Breast epithelium (tissue), 4 donors: ENCODE measurements at regions not wholly inside any gene's neighbourhood (a gene's known extent, or its start where the extent isn't known, plus 50 kb on each side); places are given as distances from the start of the nearest gene placed in this dataset.
A peak's percentile ranks its signal among the peaks of the same experiment; 100 is the strongest.

Experiments used
- DNase-seq, 2 donors: peaks; one replicate each; pipeline ENCODE4 v3.0.0-alpha.2; 2019; ENCODE audit warnings: low spot score in 2 of 2
- H3K27ac ChIP-seq, 2 donors: fragments of 200-600 bp; sonication (generic) in 1 of 2; one replicate each; pipeline ENCODE4 v1.5.1; 2016 to 2019; ENCODE audit warnings: mild to moderate bottlenecking in 1 of 2
- H3K27me3 ChIP-seq, 2 donors: fragments of 200-600 bp; sonication (generic) in 1 of 2; one replicate each; pipeline versions ENCODE4 v1.5.1 to v1.6.0; 2017 to 2019; ENCODE audit warnings: control low read depth in 1 of 2, mild to moderate bottlenecking in 1 of 2
- H3K36me3 ChIP-seq: fragments of 200-600 bp; one replicate; pipeline ENCODE4 v1.5.1; 2019
- H3K4me1 ChIP-seq, 2 donors: fragments of 200-600 bp; sonication (generic); one replicate each; pipeline ENCODE4 v1.5.1; 2016 to 2019; ENCODE audit warnings: control low read depth in 1 of 2
- H3K4me3 ChIP-seq, 3 donors: fragments of 200-600 bp; sonication (generic); 1 replicate in 2 of 3; 2 replicates in 1 of 3; pipeline ENCODE4 v1.5.1; 2016 to 2019; ENCODE audit warnings: mild to moderate bottlenecking in 3 of 3, moderate library complexity in 2 of 3
- H3K9me3 ChIP-seq, 2 donors: fragments of 200-600 bp; sonication (generic) in 1 of 2; one replicate each; pipeline ENCODE4 v1.5.1; 2016 to 2019; ENCODE audit warnings: control low read depth in 1 of 2
- POLR2A ChIP-seq: fragments of 450-650 bp; IDR thresholded peaks from one replicate; pipeline ENCODE4 v1.6.1; 2016; ENCODE audit warnings: antibody characterized with exemption, mild to moderate bottlenecking, moderate library complexity
- POLR2AphosphoS5 ChIP-seq, 3 donors: sonication (generic); formaldehyde crosslinking; IDR thresholded peaks; one replicate each; pipeline ENCODE4 v1.6.1; 2017; ENCODE audit warnings: antibody characterized with exemption in 3 of 3
- intact Hi-C: fragments of 100-400 bp; cut with DNase I; formaldehyde crosslinking; loops from one replicate; pipeline ENCODE4 v1.15.1; 2023; ENCODE audit warnings: low total_unique reads
- TF ChIP-seq, protein P1 (sequence below), 3 donors: fragments of 450-650 bp; IDR thresholded peaks; one replicate each; pipeline ENCODE4 v1.5.1; 2016 to 2017; ENCODE audit warnings: antibody characterized with exemption in 3 of 3, mild to moderate bottlenecking in 3 of 3, moderate library complexity in 3 of 3

DNA sequence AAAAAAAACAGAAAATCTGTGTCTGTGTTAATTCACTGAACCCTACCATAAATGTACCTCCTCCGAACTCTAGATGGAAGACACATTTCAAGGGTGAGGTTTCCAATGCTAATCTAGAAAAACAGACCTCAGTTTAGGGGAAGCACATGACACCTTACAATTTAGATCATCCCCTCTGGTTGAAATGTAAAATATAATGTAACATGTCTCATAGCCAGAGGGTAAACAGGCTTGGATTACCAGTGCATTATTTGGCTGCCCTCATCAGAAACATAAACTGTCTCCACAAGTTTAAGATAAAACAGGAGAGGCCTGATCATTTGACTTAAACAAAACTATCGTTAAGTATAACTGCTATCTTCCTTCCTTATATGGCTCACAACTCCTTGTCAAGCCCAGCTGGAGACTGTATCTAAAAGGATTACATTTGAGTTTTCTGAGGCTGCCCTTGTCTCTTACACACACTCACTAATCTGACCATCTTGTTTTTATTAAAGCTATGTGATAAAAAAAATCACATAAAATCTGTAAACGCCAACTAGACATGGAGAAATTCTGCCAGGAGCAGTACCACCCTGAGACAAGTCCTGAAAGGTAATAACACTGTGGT lies 105.7 kb downstream of the LURAP1L start:
- no peaks in the 10 kb centered on the region for H3K4me1 ChIP-seq
- intact Hi-C loops: no loop called here
- no peaks in the 10 kb centered on the region for H3K36me3 ChIP-seq
- no peaks in the 10 kb centered on the region for H3K27me3 ChIP-seq
- no peak for DNase-seq
- H3K9me3 ChIP-seq: no peaks in the 10 kb centered on the region
- no peak overlapping the region for H3K4me3 ChIP-seq
- H3K27ac ChIP-seq: no peak overlapping the region
- TF ChIP-seq, protein P1, sequence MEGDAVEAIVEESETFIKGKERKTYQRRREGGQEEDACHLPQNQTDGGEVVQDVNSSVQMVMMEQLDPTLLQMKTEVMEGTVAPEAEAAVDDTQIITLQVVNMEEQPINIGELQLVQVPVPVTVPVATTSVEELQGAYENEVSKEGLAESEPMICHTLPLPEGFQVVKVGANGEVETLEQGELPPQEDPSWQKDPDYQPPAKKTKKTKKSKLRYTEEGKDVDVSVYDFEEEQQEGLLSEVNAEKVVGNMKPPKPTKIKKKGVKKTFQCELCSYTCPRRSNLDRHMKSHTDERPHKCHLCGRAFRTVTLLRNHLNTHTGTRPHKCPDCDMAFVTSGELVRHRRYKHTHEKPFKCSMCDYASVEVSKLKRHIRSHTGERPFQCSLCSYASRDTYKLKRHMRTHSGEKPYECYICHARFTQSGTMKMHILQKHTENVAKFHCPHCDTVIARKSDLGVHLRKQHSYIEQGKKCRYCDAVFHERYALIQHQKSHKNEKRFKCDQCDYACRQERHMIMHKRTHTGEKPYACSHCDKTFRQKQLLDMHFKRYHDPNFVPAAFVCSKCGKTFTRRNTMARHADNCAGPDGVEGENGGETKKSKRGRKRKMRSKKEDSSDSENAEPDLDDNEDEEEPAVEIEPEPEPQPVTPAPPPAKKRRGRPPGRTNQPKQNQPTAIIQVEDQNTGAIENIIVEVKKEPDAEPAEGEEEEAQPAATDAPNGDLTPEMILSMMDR (IDR thresholded peaks at IDR 0.05): no peak
- TF ChIP-seq POLR2A (no peak), POLR2AphosphoS5 (IDR thresholded peaks at IDR 0.05) (no peak)

DNA sequence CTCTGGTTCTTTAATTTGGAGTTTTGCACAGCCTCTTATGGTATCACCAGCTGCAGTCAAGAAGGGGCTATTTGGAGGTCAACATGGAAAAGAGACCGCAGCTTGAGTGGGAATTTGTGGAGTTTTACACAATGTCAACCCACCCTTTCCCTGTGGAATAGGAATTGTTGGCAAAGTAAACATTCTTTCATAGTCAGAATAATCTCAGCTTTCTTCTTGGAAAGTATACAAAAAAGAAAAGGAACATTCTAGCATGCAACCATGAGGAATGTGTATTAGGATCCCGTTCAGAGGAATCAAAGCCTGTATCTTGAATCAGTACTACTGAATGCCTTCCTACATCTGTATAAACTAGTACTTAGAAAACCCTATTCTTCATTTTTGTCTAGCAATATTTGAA lies 107.6 kb downstream of the LURAP1L start:
- H3K27ac ChIP-seq: peak overlapping the region in 1 of 2 donors; percentile 39
- no peaks in the 10 kb centered on the region for H3K9me3 ChIP-seq
- TF ChIP-seq, protein P1 (IDR thresholded peaks at IDR 0.05): no peak
- peak in 1 of 3 donors; percentile 27 for TF ChIP-seq POLR2AphosphoS5 (IDR thresholded peaks at IDR 0.05)
- no peaks in the 10 kb centered on the region for H3K27me3 ChIP-seq
- H3K36me3 ChIP-seq: no peaks in the 10 kb centered on the region
- no peak for DNase-seq
- intact Hi-C loops: no loop called here
- no peaks in the 10 kb centered on the region for H3K4me1 ChIP-seq
- H3K4me3 ChIP-seq: no peak overlapping the region

DNA sequence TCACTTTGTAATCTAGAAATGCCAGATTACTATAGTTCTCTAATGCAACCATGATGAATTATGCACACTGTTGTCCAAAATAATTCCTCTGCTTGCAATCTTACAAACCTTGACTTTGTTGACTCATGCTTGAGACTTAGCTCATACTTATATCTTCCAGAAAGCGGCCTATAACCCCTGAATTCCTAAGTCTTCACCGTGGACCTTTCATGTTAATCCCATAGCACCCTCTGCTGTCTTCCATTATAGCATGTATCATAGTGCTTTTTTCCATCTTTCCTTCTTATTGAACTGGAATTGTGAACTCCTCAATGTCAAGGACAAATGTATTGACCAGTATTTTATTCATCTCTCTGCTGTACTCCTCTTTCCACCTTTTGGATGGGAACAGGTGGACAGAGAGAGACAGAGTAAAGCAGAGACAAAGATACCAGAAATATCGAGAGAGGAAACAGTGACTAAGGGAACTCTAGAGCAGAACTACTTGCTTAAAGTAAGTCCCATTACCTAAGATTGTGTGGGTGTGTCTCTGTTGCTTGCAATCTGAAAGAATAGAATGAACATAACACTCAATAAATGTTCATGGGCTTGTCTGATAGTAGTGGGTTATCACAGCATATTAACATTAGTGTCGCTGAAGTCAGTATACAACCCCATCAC lies 110.0 kb downstream of the LURAP1L start:
- Histone ChIP-seq H3K27me3 (no peaks in the 10 kb centered on the region), H3K4me3 (no peak overlapping the region), H3K9me3 (no peaks in the 10 kb centered on the region), H3K27ac (no peak overlapping the region), H3K36me3 (no peaks in the 10 kb centered on the region), H3K4me1 (no peaks in the 10 kb centered on the region)
- TF ChIP-seq POLR2AphosphoS5 (IDR thresholded peaks at IDR 0.05) (no peak), POLR2A (no peak)
- TF ChIP-seq, protein P1 (IDR thresholded peaks at IDR 0.05): peak in 2 of 3 donors; percentile 24 to 36
- intact Hi-C loops: no loop called here
- DNase-seq: no peak

DNA sequence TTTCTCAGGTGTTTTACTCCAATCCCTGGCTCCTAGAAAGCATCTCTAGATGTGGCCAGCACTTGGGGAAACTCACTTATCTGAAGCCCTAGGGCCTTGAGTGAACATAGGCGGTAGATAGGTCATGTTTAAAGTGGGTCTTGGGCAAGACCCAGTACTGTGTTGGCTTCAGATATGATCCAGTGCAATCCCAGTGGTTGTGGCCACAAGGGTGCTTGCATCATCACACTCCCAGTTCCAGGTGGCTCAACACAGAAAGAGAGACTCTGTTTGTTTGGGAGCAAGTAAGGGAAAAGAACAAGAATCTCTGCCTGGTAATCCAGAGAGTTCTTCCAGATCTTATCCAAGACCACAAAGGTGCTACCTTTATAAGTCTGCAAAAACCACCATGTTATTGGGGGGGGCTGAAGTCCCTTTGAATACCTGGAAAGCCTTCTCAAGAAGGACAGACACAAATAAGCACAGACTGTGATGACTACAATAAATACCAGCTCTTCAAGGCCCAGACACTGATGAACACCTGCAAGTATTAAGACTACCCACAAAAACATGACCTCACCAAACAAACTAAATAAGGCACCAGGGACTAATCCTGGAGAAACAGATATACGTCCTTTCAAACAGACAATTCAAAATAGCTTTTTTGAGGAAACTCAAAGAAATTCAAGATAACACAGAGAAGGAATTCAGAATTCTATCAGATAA lies 114.7 kb downstream of the LURAP1L start:
- peaks cover 0 to 6% of the 10 kb centered on the region in 2 donors for H3K9me3 ChIP-seq
- no peak overlapping the region for H3K27ac ChIP-seq
- no peak overlapping the region for H3K4me3 ChIP-seq
- no peaks in the 10 kb centered on the region for H3K36me3 ChIP-seq
- H3K4me1 ChIP-seq: no peaks in the 10 kb centered on the region
- H3K27me3 ChIP-seq: no peaks in the 10 kb centered on the region
- no peak for TF ChIP-seq POLR2A
- TF ChIP-seq POLR2AphosphoS5 (IDR thresholded peaks at IDR 0.05): no peak
- TF ChIP-seq, protein P1 (IDR thresholded peaks at IDR 0.05): no peak
- no peak for DNase-seq
- intact Hi-C loops: no loop called here

DNA sequence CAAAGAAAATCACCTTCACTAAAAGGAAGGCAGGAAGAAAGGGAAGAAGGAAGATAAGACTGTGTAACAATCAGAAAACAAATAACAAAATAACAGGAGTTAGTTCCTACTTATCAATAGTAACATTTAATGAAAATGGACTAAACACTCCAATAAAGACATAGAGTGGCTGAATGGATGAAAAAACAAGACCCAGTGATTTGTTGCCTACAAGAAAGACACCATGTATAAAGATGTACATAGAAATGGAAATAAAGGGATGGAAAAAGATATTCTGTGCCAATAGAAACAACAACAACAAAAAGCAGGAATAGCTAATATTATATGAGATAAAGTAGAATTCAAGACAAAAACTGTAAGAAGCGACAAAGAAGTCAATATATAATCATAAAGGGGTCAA lies 116.8 kb downstream of the LURAP1L start:
- intact Hi-C loops: no loop called here
- TF ChIP-seq POLR2A (no peak), POLR2AphosphoS5 (IDR thresholded peaks at IDR 0.05) (no peak)
- H3K9me3 ChIP-seq: peaks cover 0 to 6% of the 10 kb centered on the region in 2 donors
- H3K4me1 ChIP-seq: no peaks in the 10 kb centered on the region
- no peaks in the 10 kb centered on the region for H3K27me3 ChIP-seq
- no peaks in the 10 kb centered on the region for H3K36me3 ChIP-seq
- H3K27ac ChIP-seq: no peak overlapping the region
- DNase-seq: no peak
- no peak overlapping the region for H3K4me3 ChIP-seq
